HepG2 (cell line): ENCODE measurements at regions not wholly inside any gene's neighbourhood (a gene's known extent, or its start where the extent isn't known, plus 50 kb on each side); places are given as distances from the start of the nearest gene placed in this dataset.

Experiments used
- ATAC-seq: fragments of 200-7000 bp; cut with Tn5 transposase; 3 replicates; pipeline ENCODE4 v1.9.1; 2020; ENCODE audit warnings: mild to moderate bottlenecking, moderate library complexity
- BruUV-seq: library from RNA; stranded (reverse); fragments of 400-500 nt; replicated peaks from 2 replicates; lab custom pipeline; 2021; lab: Mats Ljungman, UMichigan
- CTCF ChIA-PET: fragments of 300-600 bp; formaldehyde crosslinking; extraction: SDS; loops from one replicate; lab custom pipeline; 2021; ENCODE audit warnings: low total read pairs, inconsistent platforms, low intra/inter-chr PET ratio; lab: Yijun Ruan, JAX
- POLR2A ChIA-PET: fragments of 350-600 bp; sonication (Branson Sonifier 250); formaldehyde crosslinking; loops from one replicate; lab custom pipeline; 2020; ENCODE audit warnings: antibody characterized with exemption, inconsistent platforms; lab: Yijun Ruan, JAX
- DNase-seq: peaks from one replicate; pipeline ENCODE4 v3.0.0-alpha.2; 2015; ENCODE audit warnings: low spot score
- FAIRE-seq: peaks from 3 replicates; lab custom pipeline; 2011; peaks lifted over from hg19 to GRCh38; lab: Jason Lieb, UNC
- H2AFZ ChIP-seq: one replicate; pipeline ENCODE4 v1.6.1; 2011; ENCODE audit warnings: low read length, inconsistent platforms
- H3K27ac ChIP-seq: fragments of 300-600 bp; 3 replicates; pipeline ENCODE4 v1.8.0; 2011; ENCODE audit warnings: mixed run types, mild to moderate bottlenecking, mixed read lengths, low read length, inconsistent platforms; ENCODE audit not compliant: insufficient read depth; ENCODE audit errors: extremely low read length
- H3K27me3 ChIP-seq, 2 experiments: fragments of 200-600 bp in 1 of 2; 2 replicates in 1 of 2; 3 replicates in 1 of 2; pipeline versions ENCODE4 v1.6.0 to v1.8.0; 2011; ENCODE audit warnings: low read length in 2 of 2, mild to moderate bottlenecking in 2 of 2, moderate library complexity in 2 of 2, inconsistent platforms in 1 of 2; ENCODE audit not compliant: insufficient read depth in 2 of 2, control insufficient read depth in 1 of 2
- H3K36me3 ChIP-seq, 2 experiments: fragments of 200-600 bp in 1 of 2; replicated peaks in 1 of 2; 2 replicates in 1 of 2; 3 replicates in 1 of 2; pipeline versions ENCODE4 v1.5.1 to v1.8.0; 2011; ENCODE audit warnings: low read length in 2 of 2, inconsistent platforms in 1 of 2; ENCODE audit not compliant: insufficient read depth in 2 of 2, control insufficient read depth in 1 of 2
- H3K4me1 ChIP-seq: 2 replicates; pipeline ENCODE4 v1.5.1; 2012; ENCODE audit warnings: low read length, inconsistent platforms; ENCODE audit not compliant: insufficient read depth
- H3K4me2 ChIP-seq: 2 replicates; pipeline ENCODE4 v1.6.0; 2011; ENCODE audit warnings: low read depth, low read length, inconsistent platforms
- H3K4me3 ChIP-seq, 3 experiments: fragments of 200-600 bp in 1 of 3; sonication (generic), shearing (Covaris generic) in 1 of 3; replicated peaks in 1 of 3; 2 replicates each; pipeline ENCODE4 v1.5.1; 2011 to 2016; ENCODE audit warnings: low read length in 3 of 3, inconsistent platforms in 2 of 3, low read depth in 2 of 3, mild to moderate bottlenecking in 2 of 3, control low read depth in 1 of 3, mixed read lengths in 1 of 3; ENCODE audit not compliant: insufficient read depth in 1 of 3
- H3K79me2 ChIP-seq: one replicate; pipeline ENCODE4 v1.6.1; 2011; ENCODE audit warnings: low read length, inconsistent platforms; ENCODE audit not compliant: insufficient read depth
- H3K9ac ChIP-seq: 2 replicates; pipeline ENCODE4 v1.6.0; 2011; ENCODE audit warnings: mild to moderate bottlenecking, low read depth, low read length, inconsistent platforms; ENCODE audit not compliant: insufficient read depth
- H3K9me3 ChIP-seq: 2 replicates; pipeline ENCODE4 v1.5.1; 2012; ENCODE audit warnings: mild to moderate bottlenecking, low read length
- H4K20me1 ChIP-seq: 2 replicates; pipeline ENCODE4 v1.6.0; 2011; ENCODE audit warnings: inconsistent platforms, mild to moderate bottlenecking, low read length, moderate library complexity; ENCODE audit not compliant: insufficient read depth
- HOXA9 ChIP-seq: sonication (generic); formaldehyde crosslinking; IDR thresholded peaks from 2 replicates; pipeline ENCODE4 v1.8.1; 2022; ENCODE audit warnings: missing genetic modification reagents, mild to moderate bottlenecking, moderate library complexity, borderline replicate concordance
- KLF15 ChIP-seq: sonication (generic); formaldehyde crosslinking; IDR thresholded peaks from 2 replicates; pipeline ENCODE4 v1.8.1; 2023; ENCODE audit warnings: borderline replicate concordance, mild to moderate bottlenecking, inconsistent platforms, missing genetic modification reagents, mixed read lengths
- MTF1 ChIP-seq: sonication (generic); formaldehyde crosslinking; IDR thresholded peaks from 2 replicates; pipeline ENCODE4 v1.5.0; 2020; ENCODE audit warnings: missing genetic modification reagents
- SMAD3 ChIP-seq: sonication (generic); formaldehyde crosslinking; IDR thresholded peaks from 2 replicates; pipeline ENCODE4 v1.4.0; 2020; ENCODE audit warnings: missing genetic modification reagents
- SOX13 ChIP-seq, 3 experiments: fragments of 450-650 bp in 1 of 3; sonication (generic) in 1 of 3; formaldehyde crosslinking in 1 of 3; IDR thresholded peaks in 2 of 3; conservative IDR thresholded peaks in 1 of 3; 2 replicates each; pipeline versions ENCODE4 v1.5.0 to v1.6.1; 2016 to 2020; ENCODE audit warnings: antibody characterized with exemption in 1 of 3, mild to moderate bottlenecking in 1 of 3, missing compliant biosample characterization in 1 of 3, missing genetic modification reagents in 1 of 3, moderate library complexity in 1 of 3
- STAT5B ChIP-seq: sonication (generic); formaldehyde crosslinking; IDR thresholded peaks from 2 replicates; pipeline ENCODE4 v1.4.0; 2020; ENCODE audit warnings: missing genetic modification reagents
- TCF7L2 ChIP-seq: IDR thresholded peaks from 2 replicates; pipeline ENCODE4 v1.6.1; 2011; ENCODE audit warnings: mild to moderate bottlenecking, low read depth, low read length, moderate library complexity
- TGIF2 ChIP-seq: IDR thresholded peaks from 2 replicates; pipeline ENCODE4 v1.6.1; 2016; ENCODE audit warnings: control low read depth, missing compliant biosample characterization
- TRIM24 ChIP-seq: sonication (generic); formaldehyde crosslinking; IDR thresholded peaks from 2 replicates; pipeline ENCODE4 v1.8.0; 2022; ENCODE audit warnings: mild to moderate bottlenecking, missing genetic modification reagents
- ZFP36L1 ChIP-seq: sonication (generic); formaldehyde crosslinking; IDR thresholded peaks from 2 replicates; pipeline ENCODE4 v1.8.0; 2022; ENCODE audit warnings: mild to moderate bottlenecking, missing genetic modification reagents, moderate library complexity
- ZFP82 ChIP-seq: sonication (generic); formaldehyde crosslinking; IDR thresholded peaks from 2 replicates; pipeline ENCODE4 v1.5.1; 2020; ENCODE audit warnings: mild to moderate bottlenecking, missing genetic modification reagents, borderline replicate concordance
- ZNF558 ChIP-seq: sonication (generic); formaldehyde crosslinking; IDR thresholded peaks from 2 replicates; pipeline ENCODE4 v1.9.0; 2022; ENCODE audit warnings: mild to moderate bottlenecking, missing genetic modification reagents, borderline replicate concordance
- ZNF678 ChIP-seq: sonication (generic); formaldehyde crosslinking; IDR thresholded peaks from 2 replicates; pipeline ENCODE4 v1.4.0; 2020; ENCODE audit warnings: mild to moderate bottlenecking, missing genetic modification reagents
- in situ Hi-C: cut with HindIII; loops from 2 replicates; pipeline ENCODE4 v1.10.0; 2017; ENCODE audit warnings: low pct_unique_long_range_greater_than_20kb; ENCODE audit not compliant: extremely low pct_ligation_motif_present
- intact Hi-C: fragments of 100-400 bp; cut with micrococcal nuclease; formaldehyde crosslinking; loops from one replicate; pipeline ENCODE4 v1.10.0; 2022; ENCODE audit not compliant: unreplicated experiment
- TF ChIP-seq, protein P1 (sequence below): sonication (generic); formaldehyde crosslinking; conservative IDR thresholded peaks from 2 replicates; pipeline ENCODE4 v1.4.0; 2020; ENCODE audit warnings: mild to moderate bottlenecking, missing genetic modification reagents, moderate library complexity
- TF ChIP-seq, protein P2 (sequence below): sonication (generic); formaldehyde crosslinking; IDR thresholded peaks from 2 replicates; pipeline ENCODE4 v1.4.0; 2020; ENCODE audit warnings: missing genetic modification reagents
- TF ChIP-seq, protein P3 (sequence below): sonication (generic); formaldehyde crosslinking; IDR thresholded peaks from 2 replicates; pipeline ENCODE4 v1.5.1; 2020; ENCODE audit warnings: mild to moderate bottlenecking, missing genetic modification reagents, borderline replicate concordance

DNA sequence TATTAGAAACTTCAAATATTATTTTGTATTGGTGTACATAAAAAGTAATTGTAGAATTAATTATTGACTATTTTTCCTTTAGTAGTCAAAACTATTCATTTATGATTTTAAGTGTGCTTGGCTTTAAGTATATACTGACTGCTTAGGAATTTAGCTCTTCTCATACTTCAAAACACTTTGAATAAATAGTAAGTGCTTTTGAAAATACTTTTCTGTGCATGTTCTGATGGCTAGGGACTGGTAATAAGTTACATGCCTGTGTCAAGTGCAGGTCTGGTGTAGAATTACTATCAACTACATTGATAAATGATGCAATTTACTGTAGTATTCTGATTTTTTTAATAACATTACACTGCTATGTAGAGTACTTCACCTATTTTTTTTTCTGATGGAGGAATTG, 397.6 kb upstream of the SGO1 start:
- no TSS peak for BruUV-seq
- no peak overlapping the region for H3K4me3 ChIP-seq
- ChIA-PET CTCF (no interaction called here), POLR2A (no interaction called here)
- no peak overlapping the region for H3K4me2 ChIP-seq
- DNase-seq = no peak
- in situ Hi-C loops = no loop called here
- H3K27me3 ChIP-seq = no peaks in the 10 kb centered on the region
- no peak for FAIRE-seq
- peaks cover 38% of the 10 kb centered on the region for H3K9me3 ChIP-seq
- no peak overlapping the region for H3K9ac ChIP-seq
- intact Hi-C loops = no loop called here
- no peaks in the 10 kb centered on the region for H3K79me2 ChIP-seq
- peaks cover 5% of the 10 kb centered on the region for H3K4me1 ChIP-seq
- no peak for ATAC-seq
- no peak overlapping the region for H2AFZ ChIP-seq
- TF ChIP-seq TCF7L2 (no peak), TRIM24 (no peak), TGIF2 (CRISPR knock-in tag) (no peak), ZNF678 (CRISPR knock-in tag) (no peak), STAT5B (CRISPR knock-in tag) (no peak), MTF1 (CRISPR knock-in tag) (no peak), ZNF558 (CRISPR knock-in tag) (no peak), SOX13 (IDR thresholded peaks at IDR 0.05) (no peak), SOX13 (CRISPR knock-in tag; conservative IDR thresholded peaks at IDR 0.05 in 1 of 2, IDR thresholded peaks at IDR 0.05 in 1 of 2) (no peak), ZFP82 (CRISPR knock-in tag) (no peak), ZFP36L1 (CRISPR knock-in tag) (no peak), KLF15 (CRISPR knock-in tag) (no peak), HOXA9 (no peak), SMAD3 (no peak)
- TF ChIP-seq, protein P1, sequence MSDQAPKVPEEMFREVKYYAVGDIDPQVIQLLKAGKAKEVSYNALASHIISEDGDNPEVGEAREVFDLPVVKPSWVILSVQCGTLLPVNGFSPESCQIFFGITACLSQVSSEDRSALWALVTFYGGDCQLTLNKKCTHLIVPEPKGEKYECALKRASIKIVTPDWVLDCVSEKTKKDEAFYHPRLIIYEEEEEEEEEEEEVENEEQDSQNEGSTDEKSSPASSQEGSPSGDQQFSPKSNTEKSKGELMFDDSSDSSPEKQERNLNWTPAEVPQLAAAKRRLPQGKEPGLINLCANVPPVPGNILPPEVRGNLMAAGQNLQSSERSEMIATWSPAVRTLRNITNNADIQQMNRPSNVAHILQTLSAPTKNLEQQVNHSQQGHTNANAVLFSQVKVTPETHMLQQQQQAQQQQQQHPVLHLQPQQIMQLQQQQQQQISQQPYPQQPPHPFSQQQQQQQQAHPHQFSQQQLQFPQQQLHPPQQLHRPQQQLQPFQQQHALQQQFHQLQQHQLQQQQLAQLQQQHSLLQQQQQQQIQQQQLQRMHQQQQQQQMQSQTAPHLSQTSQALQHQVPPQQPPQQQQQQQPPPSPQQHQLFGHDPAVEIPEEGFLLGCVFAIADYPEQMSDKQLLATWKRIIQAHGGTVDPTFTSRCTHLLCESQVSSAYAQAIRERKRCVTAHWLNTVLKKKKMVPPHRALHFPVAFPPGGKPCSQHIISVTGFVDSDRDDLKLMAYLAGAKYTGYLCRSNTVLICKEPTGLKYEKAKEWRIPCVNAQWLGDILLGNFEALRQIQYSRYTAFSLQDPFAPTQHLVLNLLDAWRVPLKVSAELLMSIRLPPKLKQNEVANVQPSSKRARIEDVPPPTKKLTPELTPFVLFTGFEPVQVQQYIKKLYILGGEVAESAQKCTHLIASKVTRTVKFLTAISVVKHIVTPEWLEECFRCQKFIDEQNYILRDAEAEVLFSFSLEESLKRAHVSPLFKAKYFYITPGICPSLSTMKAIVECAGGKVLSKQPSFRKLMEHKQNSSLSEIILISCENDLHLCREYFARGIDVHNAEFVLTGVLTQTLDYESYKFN (CRISPR knock-in tag) = no peak
- TF ChIP-seq, protein P2, sequence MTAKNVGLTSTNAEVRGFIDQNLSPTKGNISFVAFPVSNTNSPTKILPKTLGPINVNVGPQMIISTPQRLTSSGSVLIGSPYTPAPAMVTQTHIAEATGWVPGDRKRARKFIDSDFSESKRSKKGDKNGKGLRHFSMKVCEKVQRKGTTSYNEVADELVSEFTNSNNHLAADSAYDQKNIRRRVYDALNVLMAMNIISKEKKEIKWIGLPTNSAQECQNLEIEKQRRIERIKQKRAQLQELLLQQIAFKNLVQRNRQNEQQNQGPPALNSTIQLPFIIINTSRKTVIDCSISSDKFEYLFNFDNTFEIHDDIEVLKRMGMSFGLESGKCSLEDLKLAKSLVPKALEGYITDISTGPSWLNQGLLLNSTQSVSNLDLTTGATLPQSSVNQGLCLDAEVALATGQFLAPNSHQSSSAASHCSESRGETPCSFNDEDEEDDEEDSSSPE (CRISPR knock-in tag) = no peak
- TF ChIP-seq, protein P3, sequence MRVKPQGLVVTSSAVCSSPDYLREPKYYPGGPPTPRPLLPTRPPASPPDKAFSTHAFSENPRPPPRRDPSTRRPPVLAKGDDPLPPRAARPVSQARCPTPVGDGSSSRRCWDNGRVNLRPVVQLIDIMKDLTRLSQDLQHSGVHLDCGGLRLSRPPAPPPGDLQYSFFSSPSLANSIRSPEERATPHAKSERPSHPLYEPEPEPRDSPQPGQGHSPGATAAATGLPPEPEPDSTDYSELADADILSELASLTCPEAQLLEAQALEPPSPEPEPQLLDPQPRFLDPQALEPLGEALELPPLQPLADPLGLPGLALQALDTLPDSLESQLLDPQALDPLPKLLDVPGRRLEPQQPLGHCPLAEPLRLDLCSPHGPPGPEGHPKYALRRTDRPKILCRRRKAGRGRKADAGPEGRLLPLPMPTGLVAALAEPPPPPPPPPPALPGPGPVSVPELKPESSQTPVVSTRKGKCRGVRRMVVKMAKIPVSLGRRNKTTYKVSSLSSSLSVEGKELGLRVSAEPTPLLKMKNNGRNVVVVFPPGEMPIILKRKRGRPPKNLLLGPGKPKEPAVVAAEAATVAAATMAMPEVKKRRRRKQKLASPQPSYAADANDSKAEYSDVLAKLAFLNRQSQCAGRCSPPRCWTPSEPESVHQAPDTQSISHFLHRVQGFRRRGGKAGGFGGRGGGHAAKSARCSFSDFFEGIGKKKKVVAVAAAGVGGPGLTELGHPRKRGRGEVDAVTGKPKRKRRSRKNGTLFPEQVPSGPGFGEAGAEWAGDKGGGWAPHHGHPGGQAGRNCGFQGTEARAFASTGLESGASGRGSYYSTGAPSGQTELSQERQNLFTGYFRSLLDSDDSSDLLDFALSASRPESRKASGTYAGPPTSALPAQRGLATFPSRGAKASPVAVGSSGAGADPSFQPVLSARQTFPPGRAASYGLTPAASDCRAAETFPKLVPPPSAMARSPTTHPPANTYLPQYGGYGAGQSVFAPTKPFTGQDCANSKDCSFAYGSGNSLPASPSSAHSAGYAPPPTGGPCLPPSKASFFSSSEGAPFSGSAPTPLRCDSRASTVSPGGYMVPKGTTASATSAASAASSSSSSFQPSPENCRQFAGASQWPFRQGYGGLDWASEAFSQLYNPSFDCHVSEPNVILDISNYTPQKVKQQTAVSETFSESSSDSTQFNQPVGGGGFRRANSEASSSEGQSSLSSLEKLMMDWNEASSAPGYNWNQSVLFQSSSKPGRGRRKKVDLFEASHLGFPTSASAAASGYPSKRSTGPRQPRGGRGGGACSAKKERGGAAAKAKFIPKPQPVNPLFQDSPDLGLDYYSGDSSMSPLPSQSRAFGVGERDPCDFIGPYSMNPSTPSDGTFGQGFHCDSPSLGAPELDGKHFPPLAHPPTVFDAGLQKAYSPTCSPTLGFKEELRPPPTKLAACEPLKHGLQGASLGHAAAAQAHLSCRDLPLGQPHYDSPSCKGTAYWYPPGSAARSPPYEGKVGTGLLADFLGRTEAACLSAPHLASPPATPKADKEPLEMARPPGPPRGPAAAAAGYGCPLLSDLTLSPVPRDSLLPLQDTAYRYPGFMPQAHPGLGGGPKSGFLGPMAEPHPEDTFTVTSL (CRISPR knock-in tag) = no peak
- TF ChIP-seq, all 625 proteins: peak for 0
- H3K36me3 ChIP-seq = no peaks in the 10 kb centered on the region
- no peak overlapping the region for H3K27ac ChIP-seq
- no peaks in the 10 kb centered on the region for H4K20me1 ChIP-seq
